Prostate gland (tissue), 2 donors: ENCODE measurements at regions not wholly inside any gene's neighbourhood (a gene's known extent, or its start where the extent isn't known, plus 50 kb on each side); places are given as distances from the start of the nearest gene placed in this dataset.

Experiments used
- DNase-seq: peaks from one replicate; pipeline ENCODE4 v3.0.0-alpha.2; 2019; ENCODE audit warnings: low spot score
- H3K27ac ChIP-seq, 2 donors: fragments of 200-600 bp; sonication (generic); 2 replicates each; pipeline ENCODE4 v1.5.1; 2017 to 2019
- H3K27me3 ChIP-seq: fragments of 200-600 bp; sonication (generic); replicated peaks from 2 replicates; pipeline ENCODE4 v1.5.1; 2019; ENCODE audit not compliant: insufficient read depth
- H3K36me3 ChIP-seq, 2 donors: fragments of 200-600 bp; sonication (generic); 1 replicate in 1 of 2; 2 replicates in 1 of 2; pipeline versions ENCODE4 v1.5.1 to v1.8.1; 2017 to 2019
- H3K4me1 ChIP-seq: fragments of 200-600 bp; sonication (generic); replicated peaks from 2 replicates; pipeline ENCODE4 v1.5.1; 2019
- H3K4me3 ChIP-seq, 2 donors: fragments of 200-600 bp; sonication (generic); 2 replicates each; pipeline ENCODE4 v1.5.1; 2017 to 2019
- H3K9me3 ChIP-seq: fragments of 200-600 bp; sonication (generic); 2 replicates; pipeline ENCODE4 v1.5.1; 2017
- CTCF ChIP-seq, 4 experiments: fragments of 200-600 bp in 2 of 4; fragments of 450-650 bp in 2 of 4; sonication (generic) in 2 of 4; IDR thresholded peaks; 1 replicate in 3 of 4; 2 replicates in 1 of 4; pipeline ENCODE4 v1.5.1; 2016 to 2019; ENCODE audit warnings: antibody characterized with exemption in 4 of 4, mild to moderate bottlenecking in 2 of 4, moderate library complexity in 2 of 4
- POLR2A ChIP-seq: fragments of 450-650 bp; IDR thresholded peaks from one replicate; pipeline ENCODE4 v1.6.1; 2016; ENCODE audit warnings: antibody characterized with exemption, mild to moderate bottlenecking
- POLR2AphosphoS5 ChIP-seq: sonication (generic); formaldehyde crosslinking; IDR thresholded peaks from one replicate; pipeline ENCODE4 v1.6.1; 2017; ENCODE audit warnings: antibody characterized with exemption
- WGBS: methylation state at CpG from one replicate; pipeline ENCODE4 v1.1.5; 2018; 5-methylcytosine and 5-hydroxymethylcytosine counted together
- intact Hi-C: fragments of 100-400 bp; cut with DNase I; formaldehyde crosslinking; loops from one replicate; pipeline ENCODE4 v1.14.2; 2022

- H3K9me3 ChIP-seq, result no peaks in the 10 kb centered on the region
- WGBS, result 53% methylated on average over 4 of the region's 4 CpGs
- DNase-seq, result no peak
- no peak overlapping the region for H3K27ac ChIP-seq
- no peak overlapping the region for H3K4me3 ChIP-seq
- TF ChIP-seq POLR2AphosphoS5, result no peak
- no peak for TF ChIP-seq POLR2A
- no peak for TF ChIP-seq CTCF (IDR thresholded peaks at IDR 0.05)
- H3K4me1 ChIP-seq, result no peaks in the 10 kb centered on the region
- intact Hi-C loops, result no loop called here
- no peaks in the 10 kb centered on the region for H3K27me3 ChIP-seq
- no peaks in the 10 kb centered on the region for H3K36me3 ChIP-seq
Measured at GRCh38 chr21:24727803-24728440, 879.4 kb downstream of the MRPL39 start.

GRCh38 chr21:24716281-24716918, 890.9 kb downstream of the MRPL39 start:
- 46% methylated on average over 3 of the region's 3 CpGs for WGBS
- DNase-seq, result no peak
- TF ChIP-seq POLR2A, result no peak
- no peak for TF ChIP-seq CTCF (IDR thresholded peaks at IDR 0.05)
- no peak for TF ChIP-seq POLR2AphosphoS5

GRCh38 chr21:24714646-24715200, 892.6 kb downstream of the MRPL39 start:
- no peak for DNase-seq
- Histone ChIP-seq H3K4me3 (no peak overlapping the region), H3K27me3 (no peaks in the 10 kb centered on the region), H3K36me3 (no peaks in the 10 kb centered on the region), H3K4me1 (no peaks in the 10 kb centered on the region), H3K27ac (no peak overlapping the region), H3K9me3 (no peaks in the 10 kb centered on the region)
- WGBS, result 80% methylated on average over 2 of the region's 2 CpGs
- TF ChIP-seq POLR2AphosphoS5 (no peak), POLR2A (no peak), CTCF (IDR thresholded peaks at IDR 0.05) (no peak)
- intact Hi-C loops, result no loop called here

More at GRCh38 chr21:24716281-24716918, 890.9 kb downstream of the MRPL39 start:
- Histone ChIP-seq H3K9me3 (no peaks in the 10 kb centered on the region), H3K4me3 (no peak overlapping the region), H3K27me3 (no peaks in the 10 kb centered on the region), H3K4me1 (no peaks in the 10 kb centered on the region), H3K36me3 (no peaks in the 10 kb centered on the region), H3K27ac (no peak overlapping the region)
- intact Hi-C loops, result no loop called here

- WGBS, result 59% methylated on average over 2 of the region's 2 CpGs
- no peaks in the 10 kb centered on the region for H3K36me3 ChIP-seq
- H3K27me3 ChIP-seq, result no peaks in the 10 kb centered on the region
- TF ChIP-seq POLR2AphosphoS5 (no peak), POLR2A (no peak), CTCF (IDR thresholded peaks at IDR 0.05) (no peak)
- no peaks in the 10 kb centered on the region for H3K4me1 ChIP-seq
- intact Hi-C loops, result no loop called here
- H3K9me3 ChIP-seq, result no peaks in the 10 kb centered on the region
- DNase-seq, result no peak
- H3K27ac ChIP-seq, result no peak overlapping the region
- no peak overlapping the region for H3K4me3 ChIP-seq
Measured at GRCh38 chr21:24705201-24705600, 902.1 kb downstream of the MRPL39 start.

GRCh38 chr21:24693779-24694178, 913.5 kb downstream of the MRPL39 start:
- intact Hi-C loops, result no loop called here
- H3K9me3 ChIP-seq, result no peaks in the 10 kb centered on the region
- H3K27me3 ChIP-seq, result no peaks in the 10 kb centered on the region
- DNase-seq, result no peak
- H3K4me3 ChIP-seq, result no peak overlapping the region
- H3K4me1 ChIP-seq, result no peaks in the 10 kb centered on the region
- no peak overlapping the region for H3K27ac ChIP-seq
- TF ChIP-seq CTCF (IDR thresholded peaks at IDR 0.05), result no peak
- no peak for TF ChIP-seq POLR2AphosphoS5
- TF ChIP-seq POLR2A, result no peak
- H3K36me3 ChIP-seq, result no peaks in the 10 kb centered on the region
- WGBS, result 76% methylated on average over 2 of the region's 2 CpGs
